DOHH2 (cell line): ENCODE measurements at regions not wholly inside any gene's neighbourhood (a gene's known extent, or its start where the extent isn't known, plus 50 kb on each side); places are given as distances from the start of the nearest gene placed in this dataset.

Source experiments
- H3F3A ChIP-seq: fragments of 200-600 bp; sonication (generic), shearing (Covaris generic); 2 replicates; pipeline ENCODE4 v1.6.0; 2016; ENCODE audit warnings: antibody characterized with exemption, mild to moderate bottlenecking; ENCODE audit not compliant: control insufficient read depth, insufficient read depth
- H3K27ac ChIP-seq: fragments of 200-600 bp; sonication (generic); 2 replicates; pipeline ENCODE4 v1.5.1; 2014; ENCODE audit warnings: low read depth, mild to moderate bottlenecking, low read length, moderate library complexity
- H3K27me3 ChIP-seq: fragments of 200-600 bp; sonication (generic); 2 replicates; pipeline ENCODE4 v1.6.1; 2014; ENCODE audit warnings: mild to moderate bottlenecking, low read length, mixed read lengths; ENCODE audit not compliant: control insufficient read depth
- H3K36me3 ChIP-seq: fragments of 200-600 bp; sonication (generic); 2 replicates; pipeline ENCODE4 v1.6.1; 2014; ENCODE audit warnings: mild to moderate bottlenecking, low read length, moderate library complexity, mixed read lengths; ENCODE audit not compliant: control insufficient read depth
- H3K4me1 ChIP-seq: fragments of 200-600 bp; sonication (generic); 2 replicates; pipeline ENCODE4 v1.6.1; 2014; ENCODE audit warnings: mild to moderate bottlenecking, low read length, mixed read lengths; ENCODE audit not compliant: control insufficient read depth
- H3K4me2 ChIP-seq: fragments of 200-600 bp; sonication (generic); 2 replicates; pipeline ENCODE4 v1.6.0; 2014; ENCODE audit warnings: mild to moderate bottlenecking, low read length, moderate library complexity
- H3K4me3 ChIP-seq: fragments of 200-600 bp; sonication (generic); 2 replicates; pipeline ENCODE4 v1.5.1; 2014; ENCODE audit warnings: mild to moderate bottlenecking, low read length, mixed read lengths
- H3K79me2 ChIP-seq: fragments of 200-600 bp; sonication (generic); 2 replicates; pipeline ENCODE4 v1.6.1; 2014; ENCODE audit warnings: mild to moderate bottlenecking, low read length, mixed read lengths; ENCODE audit not compliant: control insufficient read depth
- H3K9me2 ChIP-seq: fragments of 200-600 bp; sonication (generic); replicated peaks from 2 replicates; pipeline ENCODE4 v1.6.1; 2014; ENCODE audit warnings: mild to moderate bottlenecking, low read length, mixed read lengths; ENCODE audit not compliant: control insufficient read depth
- H3K9me3 ChIP-seq: fragments of 200-600 bp; sonication (generic); 2 replicates; pipeline ENCODE4 v1.6.1; 2014; ENCODE audit warnings: antibody characterized with exemption, low read length, mixed read lengths; ENCODE audit not compliant: control insufficient read depth, insufficient read depth
- H4K20me1 ChIP-seq: fragments of 200-600 bp; sonication (generic); 2 replicates; pipeline ENCODE4 v1.6.0; 2014; ENCODE audit warnings: low read depth, mild to moderate bottlenecking, antibody characterized with exemption, low read length, moderate library complexity; ENCODE audit not compliant: control insufficient read depth, insufficient read depth
- CTCF ChIP-seq: fragments of 200-600 bp; sonication (generic); IDR thresholded peaks from one replicate; pipeline ENCODE4 v1.5.1; 2014; ENCODE audit warnings: antibody characterized with exemption, mild to moderate bottlenecking, low read depth, low read length; ENCODE audit not compliant: poor library complexity, severe bottlenecking
- EZH2phosphoT487 ChIP-seq: fragments of 200-600 bp; sonication (generic); IDR thresholded peaks from 2 replicates; pipeline ENCODE4 v1.6.1; 2017; ENCODE audit warnings: borderline replicate concordance, mild to moderate bottlenecking, antibody characterized with exemption, low read length, moderate library complexity, mixed read lengths

DNA sequence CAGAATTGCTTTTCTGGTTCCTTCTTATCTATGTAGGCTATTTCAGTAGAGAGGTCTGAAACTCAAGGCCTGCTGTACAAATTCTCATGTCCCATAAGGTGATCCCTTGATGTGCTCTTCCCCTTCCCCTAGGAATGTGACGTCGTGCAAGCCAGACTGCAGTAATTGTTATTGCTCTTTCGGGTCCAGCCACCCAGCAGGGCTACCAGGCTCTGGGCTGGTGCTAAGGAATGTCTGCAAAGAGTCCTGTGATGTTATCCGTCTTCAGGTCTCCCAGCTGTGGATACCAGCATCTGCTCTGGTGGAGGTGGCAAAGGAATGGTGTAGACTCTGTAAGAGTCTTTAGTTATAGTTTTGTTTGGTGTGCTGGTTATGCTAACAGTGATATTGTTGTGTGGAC, 378.7 kb downstream of the C4orf33 start:
- Histone ChIP-seq H3K9me3 (no peaks in the 10 kb centered on the region), H3K4me3 (no peak overlapping the region), H3K79me2 (no peaks in the 10 kb centered on the region), H3F3A (no peaks in the 10 kb centered on the region), H3K4me1 (no peaks in the 10 kb centered on the region), H3K36me3 (no peaks in the 10 kb centered on the region), H3K9me2 (0 out of 2 replicates have a peak, but pooled peaks cover 2% of the 10 kb centered on the region), H4K20me1 (no peaks in the 10 kb centered on the region), H3K27me3 (no peaks in the 10 kb centered on the region), H3K27ac (no peak overlapping the region), H3K4me2 (no peak overlapping the region)
- TF ChIP-seq EZH2phosphoT487, result no peak
- TF ChIP-seq CTCF, result no peak

DNA sequence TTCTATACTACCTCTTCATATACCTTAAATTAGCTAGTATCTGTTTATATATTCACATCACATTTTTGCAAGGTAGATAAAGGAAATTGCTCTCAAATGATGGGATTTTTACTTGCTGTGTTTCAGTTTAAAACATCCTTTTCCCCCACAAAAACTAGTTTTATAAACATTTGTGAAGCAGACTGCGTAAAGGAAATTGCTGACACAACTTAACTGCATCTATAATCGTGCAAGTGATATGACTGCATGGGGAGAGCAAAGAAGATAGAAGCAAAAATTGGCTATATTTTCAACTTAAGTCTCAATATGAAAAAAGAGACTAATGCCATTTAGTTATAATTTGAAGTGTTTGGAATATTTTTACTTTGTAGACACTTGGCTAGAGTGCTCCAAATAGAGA, 385.2 kb downstream of the C4orf33 start:
- H3K4me3 ChIP-seq, result no peak overlapping the region
- TF ChIP-seq CTCF (no peak), EZH2phosphoT487 (no peak)
- no peaks in the 10 kb centered on the region for H3K36me3 ChIP-seq
- H3K9me3 ChIP-seq, result no peaks in the 10 kb centered on the region
- no peak overlapping the region for H3K27ac ChIP-seq
- H3F3A ChIP-seq, result no peaks in the 10 kb centered on the region
- no peaks in the 10 kb centered on the region for H4K20me1 ChIP-seq
- no peak overlapping the region for H3K4me2 ChIP-seq
- H3K4me1 ChIP-seq, result no peaks in the 10 kb centered on the region
- no peaks in the 10 kb centered on the region for H3K27me3 ChIP-seq
- no peaks in the 10 kb centered on the region for H3K79me2 ChIP-seq
- no peaks in the 10 kb centered on the region for H3K9me2 ChIP-seq

GRCh38 chr4:129488427-129488826, 392.5 kb downstream of the C4orf33 start:
- Histone ChIP-seq H3K9me2 (no peaks in the 10 kb centered on the region), H3K4me3 (no peak overlapping the region), H3K4me1 (no peaks in the 10 kb centered on the region), H3K4me2 (no peak overlapping the region), H3F3A (no peaks in the 10 kb centered on the region), H3K79me2 (no peaks in the 10 kb centered on the region), H3K9me3 (no peaks in the 10 kb centered on the region), H3K36me3 (no peaks in the 10 kb centered on the region), H3K27ac (no peak overlapping the region), H4K20me1 (no peaks in the 10 kb centered on the region), H3K27me3 (no peaks in the 10 kb centered on the region)
- TF ChIP-seq EZH2phosphoT487, result no peak
- TF ChIP-seq CTCF, result no peak

DNA sequence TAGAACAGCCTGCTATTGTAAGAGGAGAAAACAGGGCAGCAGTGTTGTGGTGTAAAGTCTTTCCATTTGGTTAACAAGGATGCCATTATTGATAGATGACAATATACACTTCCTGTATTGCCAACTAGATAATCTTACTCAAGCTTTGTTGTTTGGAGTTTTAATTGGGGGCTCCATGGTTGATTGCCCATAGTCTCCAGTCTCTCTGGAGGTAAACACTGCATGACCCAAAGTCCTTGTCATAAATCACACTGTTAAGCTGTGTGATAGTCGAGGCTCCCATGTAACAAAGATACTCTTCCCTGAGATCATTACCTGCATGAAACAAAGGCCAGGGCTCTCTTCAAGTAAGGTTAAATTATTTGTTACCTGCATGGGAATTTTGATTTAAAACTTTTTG, 394.6 kb downstream of the C4orf33 start:
- Histone ChIP-seq H3K4me3 (no peak overlapping the region), H3K36me3 (no peaks in the 10 kb centered on the region), H4K20me1 (no peaks in the 10 kb centered on the region), H3F3A (no peaks in the 10 kb centered on the region), H3K9me2 (no peaks in the 10 kb centered on the region), H3K79me2 (no peaks in the 10 kb centered on the region), H3K4me1 (no peaks in the 10 kb centered on the region), H3K4me2 (no peak overlapping the region), H3K27me3 (no peaks in the 10 kb centered on the region), H3K27ac (no peak overlapping the region), H3K9me3 (no peaks in the 10 kb centered on the region)
- no peak for TF ChIP-seq EZH2phosphoT487
- TF ChIP-seq CTCF, result no peak
